NCI-H446 (cell line): ENCODE measurements at regions not wholly inside any gene's neighbourhood (a gene's known extent, or its start where the extent isn't known, plus 50 kb on each side); places are given as distances from the start of the nearest gene placed in this dataset.
A peak's percentile ranks its signal among the peaks of the same experiment; 100 is the strongest.
"Not testable (repeated sequence)": the region's sequence is repeated elsewhere in the genome, so short reads cannot be mapped to it uniquely, and the experiment has no call there.

ENCODE experiments used
- DNase-seq, 2 experiments: peaks; one replicate each; lab custom pipeline; 2025; lab: John Stamatoyannopoulos, UW

DNA sequence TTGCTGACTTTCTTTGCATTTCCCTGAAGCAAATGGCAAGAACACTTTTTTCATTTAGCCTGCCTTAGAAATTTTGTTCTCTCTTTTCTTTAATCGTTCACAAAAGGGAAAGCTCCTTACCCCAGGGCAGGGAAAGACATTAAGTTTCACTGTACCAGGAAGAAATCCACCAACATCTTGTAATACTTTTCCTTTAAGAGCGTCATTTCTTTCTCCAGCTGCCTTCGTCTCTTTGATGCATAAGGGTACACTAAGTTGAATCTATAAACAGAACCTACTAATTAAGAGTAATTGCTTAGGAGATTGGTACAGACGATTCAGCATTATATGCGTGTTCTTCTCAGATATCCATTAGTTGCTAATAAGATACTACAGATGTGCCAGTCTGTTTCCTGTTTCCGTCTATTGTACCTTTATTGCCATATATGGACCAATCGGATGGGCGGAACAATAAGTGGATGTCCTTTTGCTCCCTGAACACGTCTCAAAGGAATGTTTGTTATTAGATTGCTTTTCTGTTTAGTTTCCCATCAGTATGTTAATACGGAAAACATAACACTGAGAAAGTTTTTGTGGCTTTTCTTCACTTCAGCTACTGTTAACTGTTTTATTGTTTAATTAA is 276.7 kb upstream of the RARB start:
- no peak for DNase-seq

DNA sequence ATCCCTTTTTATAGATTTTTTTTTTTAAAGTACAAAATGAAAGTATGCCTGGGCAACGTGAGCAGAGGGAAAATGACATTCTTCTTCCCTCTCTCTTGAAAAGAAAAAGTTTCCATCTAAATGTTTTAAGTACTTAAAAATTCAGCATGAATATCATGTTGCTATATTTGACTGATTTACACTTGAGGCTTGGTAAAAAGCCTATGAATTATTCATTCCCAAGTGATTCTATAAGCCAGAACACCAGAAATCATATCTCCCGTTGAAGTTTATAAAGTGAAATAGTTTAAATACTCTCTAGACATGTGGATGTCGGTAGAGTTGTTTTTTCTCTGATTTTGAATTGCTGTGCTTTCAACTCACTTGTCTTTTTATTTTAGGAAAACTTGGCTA is 276.2 kb upstream of the RARB start:
- no peak for DNase-seq

DNA sequence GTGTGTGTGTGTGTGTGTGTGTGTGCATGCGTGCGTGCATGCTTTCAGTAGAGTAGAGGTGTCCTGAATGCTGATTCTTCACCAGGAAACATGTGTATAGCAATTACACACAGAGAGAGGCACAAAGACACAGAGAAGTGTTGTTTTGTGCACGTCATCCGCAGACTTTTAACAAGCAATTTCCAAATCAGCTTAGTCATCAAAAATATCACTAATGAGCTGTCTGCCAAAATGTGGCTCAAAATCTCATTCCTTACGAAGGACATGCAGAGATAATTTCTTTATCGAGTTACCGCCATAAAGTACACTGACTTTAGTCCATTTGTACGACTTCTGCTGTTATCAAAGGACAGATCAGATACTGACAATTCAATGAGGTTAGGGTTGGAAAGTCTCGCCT is 274.9 kb upstream of the RARB start:
- no peak for DNase-seq

DNA sequence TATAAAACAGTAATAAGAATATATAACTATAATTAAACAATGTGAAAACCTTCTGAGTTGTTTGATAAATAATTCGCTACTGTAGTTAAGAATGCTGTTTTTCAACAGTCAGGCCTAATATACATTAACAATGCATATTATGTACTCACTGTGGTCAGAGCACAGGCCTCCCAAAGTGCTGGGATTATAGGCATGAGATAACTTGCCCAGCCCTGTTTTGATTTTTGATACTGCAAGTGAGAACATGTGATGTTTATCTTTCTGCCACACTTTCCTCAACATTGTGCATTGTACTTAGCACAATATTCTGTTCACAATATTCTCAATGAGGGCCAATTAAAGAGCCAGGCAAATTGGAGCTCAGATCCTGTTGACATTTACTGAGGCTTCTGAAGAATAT is 274.5 kb upstream of the RARB start:
- DNase-seq = no peak

DNA sequence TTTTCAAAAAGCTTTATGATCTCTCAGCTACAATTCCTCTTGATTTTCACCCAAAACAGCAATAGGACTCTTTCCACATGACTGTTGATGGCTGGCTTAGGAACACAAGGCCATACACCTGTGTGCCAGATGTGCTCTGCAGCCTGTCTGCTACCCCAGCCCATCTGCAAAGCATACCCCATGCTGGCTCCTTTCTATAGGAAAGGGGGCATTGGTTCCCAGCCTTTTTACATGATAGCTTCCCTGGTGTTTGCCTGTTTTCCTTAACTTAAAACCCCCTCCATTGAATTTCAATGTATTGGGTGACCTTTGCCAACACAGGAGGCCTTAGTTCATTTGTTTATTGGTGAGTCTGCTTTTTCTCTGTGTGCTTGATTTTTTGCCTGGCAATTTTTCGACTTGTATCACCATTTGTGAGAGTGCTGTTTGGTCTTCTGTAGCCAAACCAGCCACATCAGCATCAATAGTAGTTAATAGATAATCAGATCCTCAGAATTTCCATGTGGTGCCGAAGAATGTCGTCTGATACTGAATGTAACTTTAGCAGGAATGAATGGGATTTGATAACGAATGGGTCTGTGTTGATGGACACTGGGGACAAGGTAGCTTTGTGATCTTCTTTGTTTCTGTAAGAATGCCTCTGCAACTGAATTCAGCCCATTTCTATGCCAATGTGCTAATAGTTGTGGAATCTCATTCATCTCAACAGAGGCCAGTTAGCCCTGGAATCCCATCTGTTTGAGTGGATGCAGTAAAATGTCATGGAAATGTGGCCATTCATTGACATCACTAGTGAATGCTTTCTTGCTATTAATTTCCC is 272.2 kb upstream of the RARB start:
- no peak for DNase-seq

DNA sequence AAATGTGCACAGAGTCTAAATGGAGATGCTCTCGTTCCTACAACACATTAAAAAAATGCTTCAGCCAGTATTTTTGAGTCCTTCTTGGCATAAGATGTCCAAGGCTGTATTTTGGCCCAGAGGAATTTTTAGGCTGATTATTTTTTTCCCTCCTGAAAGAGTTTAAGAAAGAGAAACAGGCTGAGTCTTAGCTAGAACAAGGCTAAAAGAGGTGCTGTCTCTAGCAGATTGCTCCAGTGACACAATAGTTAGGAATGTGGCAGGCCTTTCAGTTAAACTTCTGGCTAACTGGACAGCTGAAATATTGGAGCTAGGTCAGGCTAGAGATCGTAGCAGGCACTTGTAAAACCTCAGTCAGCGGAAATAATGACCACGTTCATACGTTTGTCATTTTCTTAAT is 271.4 kb upstream of the RARB start:
- DNase-seq = no peak

DNA sequence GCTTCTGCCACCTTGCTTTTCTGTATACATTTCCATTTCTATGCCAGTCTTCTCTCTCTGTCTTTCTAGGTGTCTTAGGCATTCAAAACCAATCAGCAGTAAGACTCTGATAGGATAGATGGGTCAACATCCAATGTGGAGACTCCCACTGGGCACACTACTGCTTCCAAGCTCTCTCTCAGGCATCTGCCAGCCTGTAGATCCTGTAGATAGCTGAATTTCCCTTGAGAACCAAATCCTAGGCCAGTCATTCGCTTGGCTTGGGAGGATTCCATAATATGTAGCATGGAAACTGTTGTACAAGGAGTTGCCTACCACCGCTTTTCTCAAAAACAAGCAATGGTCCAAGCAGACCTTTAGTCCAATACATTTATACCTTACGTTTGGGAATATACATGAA is 262.8 kb upstream of the RARB start:
- no peak for DNase-seq

DNA sequence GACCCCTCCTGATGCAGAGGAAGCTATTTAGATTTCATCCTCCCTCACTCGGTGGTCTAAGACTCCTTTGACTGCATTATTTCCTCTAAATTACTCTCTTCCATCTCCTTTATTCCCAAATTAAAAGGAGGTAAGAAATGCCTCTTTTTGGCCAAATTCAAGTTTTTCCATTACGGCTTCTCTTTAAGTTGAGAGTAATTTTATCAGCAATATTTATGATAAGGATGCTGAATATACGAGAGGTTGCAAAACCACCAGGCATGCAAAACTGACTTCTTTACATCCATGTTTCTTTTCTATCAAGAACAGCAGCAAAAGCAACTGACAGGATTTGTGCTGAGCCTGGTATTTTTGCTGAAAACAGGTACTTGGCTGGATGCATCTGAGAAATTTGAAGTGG is 262.0 kb upstream of the RARB start:
- DNase-seq = no peak

DNA sequence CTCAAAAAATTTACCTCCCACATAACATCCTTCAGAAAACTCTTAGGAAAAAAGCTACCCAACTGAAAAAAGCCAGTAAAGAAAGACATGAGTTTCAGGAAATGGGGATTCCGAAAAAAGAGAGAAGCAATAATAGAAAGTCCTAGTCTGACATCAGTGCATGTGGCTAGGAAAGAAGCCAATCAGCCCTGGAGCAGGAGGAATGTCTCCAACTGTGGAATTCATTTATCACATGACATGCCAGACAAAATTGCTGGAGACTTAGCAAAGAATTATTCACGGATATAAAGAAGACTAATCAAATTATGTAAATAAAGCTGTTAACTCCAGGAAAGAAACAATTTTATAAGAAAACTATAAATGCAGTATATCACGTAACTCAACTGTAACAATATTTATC is 258.9 kb upstream of the RARB start:
- no peak for DNase-seq

DNA sequence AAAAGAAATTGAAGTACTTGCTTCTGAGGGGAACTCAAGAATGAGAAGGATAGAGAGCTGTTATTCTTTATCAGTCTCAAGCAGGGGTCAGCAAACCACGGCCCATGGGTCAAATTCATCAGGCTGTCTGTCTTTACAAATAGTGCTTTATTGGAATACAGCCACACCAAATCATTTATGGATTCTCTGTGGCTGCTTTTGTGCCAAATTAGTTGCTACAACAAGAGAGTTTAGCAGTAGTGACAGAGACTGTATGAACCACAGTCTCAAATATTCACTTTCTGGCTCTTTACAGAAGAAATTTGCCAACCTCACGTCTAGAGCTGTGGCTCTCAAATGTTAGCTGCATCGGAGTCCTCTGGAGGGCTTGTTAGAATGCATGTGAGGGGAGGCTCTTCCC is 258.0 kb upstream of the RARB start:
- DNase-seq = no peak

DNA sequence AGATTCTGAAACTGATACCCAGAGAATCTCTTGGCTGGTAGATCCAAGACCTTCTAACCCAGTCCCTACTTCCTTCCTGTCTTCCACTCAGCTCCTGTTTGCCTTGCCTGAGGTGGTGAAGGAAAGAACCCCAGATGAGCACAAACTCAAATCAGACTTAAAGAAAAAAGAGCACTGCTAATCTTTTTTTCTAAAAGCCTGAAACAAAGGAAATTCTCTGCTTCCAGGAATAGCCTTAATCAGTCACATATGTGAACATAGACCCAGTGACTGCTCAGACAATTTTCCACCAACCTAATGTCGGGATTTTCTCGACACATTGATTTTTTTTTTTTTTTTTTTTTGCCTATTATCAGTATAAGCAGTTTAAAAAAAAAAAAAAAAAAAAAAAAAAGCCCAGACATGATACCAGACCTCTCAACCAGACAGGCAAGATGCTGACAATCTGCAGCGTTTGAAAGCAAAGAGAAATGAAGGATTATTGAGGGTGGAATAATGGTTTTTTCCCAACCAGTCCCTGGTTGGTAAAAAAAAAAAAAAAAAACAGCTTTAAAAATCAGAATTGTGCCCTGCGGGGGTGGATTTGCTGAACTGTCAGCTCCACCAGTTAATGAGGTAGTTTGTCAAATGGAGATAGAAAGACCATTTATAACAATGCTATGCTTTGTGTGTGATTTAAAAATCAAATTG is 256.8 kb upstream of the RARB start:
- no peak for DNase-seq

DNA sequence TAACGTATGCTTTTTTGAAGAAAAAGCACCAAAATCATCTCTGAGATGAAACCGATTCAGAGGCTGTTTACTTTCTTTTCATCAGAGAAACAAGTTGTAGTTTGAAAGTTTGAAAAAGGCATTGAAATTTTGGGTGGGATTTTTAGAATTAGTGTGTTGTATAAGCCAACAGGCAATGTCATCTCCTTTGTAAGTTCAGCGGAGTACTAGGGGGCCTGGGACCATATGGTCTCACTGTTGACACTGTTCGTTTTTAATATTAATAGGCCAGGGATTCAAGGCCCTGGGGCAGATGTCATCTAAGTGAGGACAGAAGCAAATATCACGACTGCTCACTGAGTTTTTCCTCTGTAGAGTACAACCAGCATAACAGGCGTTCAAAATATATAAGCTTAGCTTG is 256.2 kb upstream of the RARB start:
- DNase-seq = no peak

DNA sequence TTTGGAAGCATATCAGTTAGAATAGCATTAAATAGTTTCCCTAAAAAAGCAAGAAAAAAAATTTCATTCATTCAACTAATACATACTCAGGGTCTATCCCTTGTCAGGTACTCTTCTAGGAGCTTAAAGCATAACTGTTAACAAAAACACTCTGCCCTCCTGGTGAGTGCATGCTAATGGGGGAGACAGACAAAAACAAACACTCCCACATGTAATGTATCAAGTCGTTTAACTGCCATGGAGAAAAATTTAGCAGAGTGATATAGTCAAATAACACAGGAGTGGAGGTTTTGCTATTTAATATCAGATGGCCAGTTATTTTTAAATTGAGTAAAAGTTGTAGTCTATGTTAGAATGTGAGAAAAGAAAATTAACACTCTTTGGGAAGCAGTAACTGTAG is 254.5 kb upstream of the RARB start:
- no peak for DNase-seq

DNA sequence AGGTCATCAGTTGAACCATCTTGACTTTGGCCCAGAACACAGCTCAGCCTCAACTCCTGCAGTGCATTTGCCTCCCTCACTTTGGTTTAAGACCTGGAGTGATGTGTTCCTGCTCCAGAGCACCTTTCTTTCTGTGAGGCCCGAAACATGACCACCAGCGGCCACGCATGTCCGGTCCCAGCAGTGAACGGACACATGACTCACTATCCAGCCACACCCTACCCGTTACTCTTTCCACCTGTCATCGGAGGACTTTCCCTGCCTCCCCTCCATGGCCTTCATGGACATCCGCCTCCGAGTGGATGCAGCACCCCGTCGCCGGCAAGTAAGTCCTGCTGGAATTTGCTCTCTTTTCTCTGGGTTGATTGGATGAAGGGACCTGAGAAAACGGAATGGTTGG is 253.8 kb upstream of the RARB start:
- DNase-seq = no peak

DNA sequence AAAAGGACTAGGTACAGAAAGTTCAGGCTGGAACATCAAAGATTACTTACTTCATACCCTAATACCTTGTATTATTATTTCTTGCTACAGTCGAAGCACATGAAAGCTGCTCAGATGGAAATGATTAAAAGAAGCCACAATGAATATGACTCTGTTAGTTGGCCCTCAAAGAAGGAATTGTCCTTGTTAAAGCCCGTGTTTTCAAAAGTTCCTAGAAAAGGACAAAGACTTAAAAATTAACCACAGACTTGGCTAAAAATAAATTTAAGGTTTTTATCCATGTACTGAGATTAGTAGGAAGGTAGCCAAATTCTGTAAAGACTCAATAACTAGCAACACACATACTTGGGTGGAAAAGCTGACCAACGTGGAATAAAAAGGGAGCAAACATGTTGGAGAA is 251.0 kb upstream of the RARB start:
- DNase-seq = no peak

DNA sequence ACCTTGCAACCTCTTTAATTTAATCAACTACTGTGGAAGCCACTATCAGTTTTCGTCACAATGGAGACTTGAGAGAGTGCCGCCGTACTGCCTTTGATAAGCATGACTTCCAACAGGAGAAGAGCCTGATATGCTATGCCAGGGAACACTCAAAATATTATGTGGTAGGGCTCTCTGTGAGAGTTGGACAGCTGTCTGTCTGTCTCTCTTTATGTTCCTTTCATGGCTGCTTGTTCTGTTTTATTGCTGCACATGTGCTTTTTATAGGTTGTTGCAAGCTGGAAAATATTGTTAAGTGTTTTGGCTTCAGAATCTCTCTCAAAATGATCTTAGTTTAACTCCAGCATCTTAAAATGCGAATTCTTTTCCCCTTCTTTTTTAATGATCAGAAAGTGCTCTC is 249.4 kb upstream of the RARB start:
- DNase-seq = no peak

DNA sequence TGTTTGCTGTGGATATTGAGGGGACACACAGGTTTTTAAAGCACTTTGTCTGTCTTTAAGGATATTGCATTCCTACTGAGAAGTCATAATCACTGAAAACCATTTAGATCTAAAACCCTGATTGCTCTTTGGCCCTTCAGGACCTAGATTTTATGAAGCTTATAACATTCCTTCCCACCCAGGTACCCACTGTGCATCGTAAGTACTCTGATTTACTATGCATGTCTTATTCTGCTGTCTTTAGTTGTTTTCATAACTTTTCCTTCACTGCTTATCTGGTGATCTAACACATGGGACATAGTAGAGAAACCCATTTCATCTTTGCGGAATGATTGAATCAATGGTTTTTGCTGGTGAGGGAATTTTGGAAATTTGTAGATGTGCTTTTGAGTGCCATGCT is 247.0 kb upstream of the RARB start:
- DNase-seq = no peak

DNA sequence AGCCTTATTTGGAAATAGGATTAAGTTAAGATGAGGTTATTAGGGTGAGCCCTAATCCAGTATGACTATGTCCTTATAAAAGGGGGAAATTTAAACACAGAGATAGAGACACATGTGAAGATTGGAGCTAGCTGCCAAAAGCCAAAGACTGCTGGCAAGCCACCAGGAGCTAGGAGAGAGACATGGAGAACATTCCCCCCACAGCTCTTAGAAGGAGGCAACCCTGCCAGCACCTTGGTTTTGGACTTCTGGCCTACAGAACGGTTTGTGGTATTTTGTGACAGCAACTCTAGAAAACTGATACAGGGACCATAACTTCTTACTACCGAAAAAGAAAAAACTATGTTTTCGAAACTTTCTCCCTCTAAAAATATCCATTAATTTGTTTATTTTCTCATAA is 245.3 kb upstream of the RARB start:
- DNase-seq = peak; percentile 31 to 73

DNA sequence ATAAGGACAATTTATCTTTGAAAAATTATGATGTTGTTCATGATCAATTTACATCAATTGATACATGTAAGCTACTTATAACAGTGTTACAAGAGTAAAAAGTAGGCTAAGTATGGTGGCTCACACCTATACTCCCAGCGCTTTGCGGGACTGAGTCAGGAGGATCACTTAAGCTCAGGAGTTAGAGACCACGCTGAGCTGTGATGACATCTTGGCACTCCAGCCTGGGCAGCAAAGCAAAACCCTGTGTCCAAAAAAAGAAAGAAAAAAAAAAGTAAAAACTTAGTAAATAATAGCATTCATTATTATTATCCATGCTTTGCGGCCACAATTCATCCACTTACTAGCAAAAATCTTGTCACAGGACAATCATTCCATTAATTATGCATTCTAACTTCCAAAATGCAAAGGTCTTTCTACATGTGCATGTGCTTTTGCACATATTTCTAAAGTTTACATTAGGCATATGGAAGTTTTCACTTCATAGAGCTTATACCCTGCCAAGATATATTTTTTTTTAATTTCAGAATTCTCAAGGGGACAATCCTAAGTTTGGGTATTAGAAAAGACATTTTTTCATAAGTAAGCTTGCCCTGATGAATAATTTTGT is 243.3 kb upstream of the RARB start:
- DNase-seq = no peak

DNA sequence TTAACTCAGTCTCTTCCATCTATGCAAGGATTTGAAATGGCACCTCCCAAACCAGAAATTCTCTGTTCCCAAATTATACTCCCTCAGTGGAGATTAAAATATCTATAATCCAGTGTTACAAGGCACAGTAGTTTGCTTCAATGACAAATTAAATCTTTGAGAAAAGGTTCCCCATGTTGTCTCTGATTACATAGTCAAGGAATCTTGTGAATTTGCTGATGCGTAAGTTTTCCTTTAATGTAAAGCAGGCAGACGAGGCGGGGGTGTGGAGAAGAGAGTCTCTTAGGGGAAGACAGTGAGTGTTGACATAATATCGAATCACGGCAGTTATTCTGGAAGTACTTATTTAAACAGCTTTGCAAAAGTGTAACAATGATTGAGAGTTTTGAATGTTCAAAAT is 236.4 kb upstream of the RARB start:
- DNase-seq = no peak

DNA sequence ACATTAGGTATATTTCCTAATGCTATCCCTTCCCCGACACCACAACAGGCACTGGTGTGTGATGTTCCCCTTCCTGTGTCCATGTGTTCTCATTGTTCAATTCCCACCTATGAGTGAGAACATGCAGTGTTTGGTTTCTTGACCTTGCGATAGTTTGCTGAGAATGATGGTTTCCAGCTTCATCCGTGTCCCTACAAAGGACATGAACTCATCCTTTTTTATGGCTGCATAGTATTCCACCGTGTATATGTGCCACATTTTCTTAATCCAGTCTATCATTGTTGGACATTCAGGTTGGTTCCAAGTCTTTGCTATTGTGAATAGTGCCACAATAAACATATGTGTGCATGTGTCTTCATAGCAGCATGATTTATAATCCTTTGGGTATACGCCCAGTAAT is 228.5 kb upstream of the RARB start:
- not testable (repeated sequence) for DNase-seq

DNA sequence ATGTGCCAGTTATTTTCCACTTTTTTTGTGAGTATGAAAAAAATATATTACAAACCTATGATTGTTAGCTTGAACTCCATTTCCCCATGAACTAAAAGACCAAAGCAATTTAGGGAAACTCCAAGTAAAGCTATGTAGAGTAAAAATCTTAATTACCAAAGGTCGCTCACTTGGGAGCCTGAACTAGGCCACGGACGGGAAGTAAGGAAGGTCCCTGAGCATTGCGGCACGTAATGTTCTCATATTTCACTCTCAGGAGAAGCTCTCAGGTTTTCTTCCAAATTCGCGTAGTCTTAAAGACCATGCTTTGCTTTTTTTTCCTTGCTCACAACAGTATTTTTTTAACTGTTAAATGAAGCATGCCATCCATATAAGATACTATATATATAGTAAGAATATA is 215.3 kb upstream of the RARB start:
- no peak for DNase-seq

DNA sequence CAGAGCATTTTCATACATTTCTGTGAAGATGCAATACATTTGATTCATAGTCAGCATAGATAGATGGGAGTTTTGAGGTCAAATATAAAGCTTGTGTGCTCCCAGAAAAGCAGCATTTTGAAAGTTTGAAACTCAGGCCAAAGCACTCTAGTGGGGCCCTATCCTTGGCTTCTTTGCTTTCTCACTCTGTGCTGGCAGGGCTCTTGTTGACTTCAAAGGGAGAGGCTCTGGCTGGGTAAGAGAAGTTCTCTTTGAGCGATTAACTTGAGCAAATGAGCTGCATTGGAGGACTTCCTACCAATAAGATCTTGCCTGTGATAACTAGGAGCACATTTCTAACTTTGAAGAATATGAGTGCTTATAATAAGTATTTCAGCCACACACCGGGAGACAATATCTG is 214.0 kb upstream of the RARB start:
- DNase-seq = no peak
